Erythroblast (primary cell): ENCODE measurements at regions not wholly inside any gene's neighbourhood (a gene's known extent, or its start where the extent isn't known, plus 50 kb on each side); places are given as distances from the start of the nearest gene placed in this dataset.

ENCODE experiments used
- GATA1 ChIP-seq: IDR thresholded peaks from 2 replicates; pipeline ENCODE4 v1.6.1; 2011; ENCODE audit warnings: low read depth, mild to moderate bottlenecking, control low read depth, low read length, moderate library complexity
- POLR2A ChIP-seq: IDR thresholded peaks from 2 replicates; pipeline ENCODE4 v1.6.1; 2011; ENCODE audit warnings: mild to moderate bottlenecking, low read length

- no peak for TF ChIP-seq POLR2A
- no peak for TF ChIP-seq GATA1
Measured at GRCh38 chr2:123746006-123746405, 279.1 kb upstream of the CNTNAP5 start.
